ENCODE measurements at regions not wholly inside any gene's neighbourhood (a gene's known extent, or its start where the extent isn't known, plus 50 kb on each side); places are given as distances from the start of the nearest gene placed in this dataset.

DNA sequence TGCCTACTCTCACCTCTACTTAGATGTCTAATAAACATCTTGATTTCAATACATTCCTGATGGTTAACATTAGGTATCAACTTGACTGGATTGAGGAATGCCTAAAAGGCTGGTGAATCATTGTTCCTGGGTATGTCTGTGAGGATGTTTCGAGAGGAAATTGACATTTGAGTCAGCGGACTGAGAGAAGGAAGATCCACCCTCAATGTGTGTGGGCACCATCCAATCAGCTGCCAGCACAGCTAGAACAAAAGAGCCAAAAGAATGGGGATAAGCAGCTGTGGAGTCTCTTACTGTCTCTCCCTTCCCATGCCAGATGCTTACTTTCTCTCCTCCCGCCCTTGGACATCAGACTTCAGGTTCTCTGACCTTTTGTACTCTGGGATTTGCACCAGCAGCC is 128.6 kb upstream of the HS3ST5 start:
- Mint-ChIP-seq H3K27me3 (ENCODE audit: unreplicated experiment) (no peaks in the 10 kb centered on the region), H3K4me1 (ENCODE audit: unreplicated experiment) (peaks cover 21% of the 10 kb centered on the region), H3K36me3 (ENCODE audit: low read depth, unreplicated experiment) (no peaks in the 10 kb centered on the region), H3K4me3 (ENCODE audit: unreplicated experiment) (no peak overlapping the region), H3K9me3 (ENCODE audit: unreplicated experiment) (no peaks in the 10 kb centered on the region), H3K27ac (ENCODE audit: unreplicated experiment) (no peak overlapping the region)
- DNase-seq (ENCODE audit: low spot score): no peak
- TF ChIP-seq, protein P1, sequence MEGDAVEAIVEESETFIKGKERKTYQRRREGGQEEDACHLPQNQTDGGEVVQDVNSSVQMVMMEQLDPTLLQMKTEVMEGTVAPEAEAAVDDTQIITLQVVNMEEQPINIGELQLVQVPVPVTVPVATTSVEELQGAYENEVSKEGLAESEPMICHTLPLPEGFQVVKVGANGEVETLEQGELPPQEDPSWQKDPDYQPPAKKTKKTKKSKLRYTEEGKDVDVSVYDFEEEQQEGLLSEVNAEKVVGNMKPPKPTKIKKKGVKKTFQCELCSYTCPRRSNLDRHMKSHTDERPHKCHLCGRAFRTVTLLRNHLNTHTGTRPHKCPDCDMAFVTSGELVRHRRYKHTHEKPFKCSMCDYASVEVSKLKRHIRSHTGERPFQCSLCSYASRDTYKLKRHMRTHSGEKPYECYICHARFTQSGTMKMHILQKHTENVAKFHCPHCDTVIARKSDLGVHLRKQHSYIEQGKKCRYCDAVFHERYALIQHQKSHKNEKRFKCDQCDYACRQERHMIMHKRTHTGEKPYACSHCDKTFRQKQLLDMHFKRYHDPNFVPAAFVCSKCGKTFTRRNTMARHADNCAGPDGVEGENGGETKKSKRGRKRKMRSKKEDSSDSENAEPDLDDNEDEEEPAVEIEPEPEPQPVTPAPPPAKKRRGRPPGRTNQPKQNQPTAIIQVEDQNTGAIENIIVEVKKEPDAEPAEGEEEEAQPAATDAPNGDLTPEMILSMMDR (IDR thresholded peaks at IDR 0.05; ENCODE audit: unreplicated experiment): no peak

DNA sequence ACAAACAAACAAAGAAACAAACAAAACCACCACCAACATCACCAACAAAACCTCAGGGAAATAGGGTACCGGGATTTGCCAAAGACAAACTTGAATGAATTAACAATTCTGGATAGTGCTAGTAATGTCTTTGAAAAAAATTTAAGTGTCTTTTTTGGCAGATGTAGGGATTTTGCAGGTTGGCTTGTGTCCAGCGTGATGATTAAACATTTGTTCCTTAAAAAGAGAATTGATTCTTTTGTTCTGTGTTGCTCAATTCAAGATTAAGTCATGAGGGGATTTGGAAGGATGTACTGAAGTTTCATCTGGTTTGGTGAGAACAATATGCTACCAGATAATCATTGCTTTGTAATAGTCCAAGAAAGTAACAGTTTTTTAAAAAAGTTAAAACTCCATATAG is 125.1 kb upstream of the HS3ST5 start:
- Mint-ChIP-seq H3K36me3 (ENCODE audit: low read depth, unreplicated experiment) (no peaks in the 10 kb centered on the region), H3K27me3 (ENCODE audit: unreplicated experiment) (peaks cover 1% of the 10 kb centered on the region), H3K4me1 (ENCODE audit: unreplicated experiment) (peaks cover 10% of the 10 kb centered on the region), H3K9me3 (ENCODE audit: unreplicated experiment) (no peaks in the 10 kb centered on the region), H3K27ac (ENCODE audit: unreplicated experiment) (no peak overlapping the region), H3K4me3 (ENCODE audit: unreplicated experiment) (no peak overlapping the region)
- TF ChIP-seq, protein P1 (IDR thresholded peaks at IDR 0.05; ENCODE audit: unreplicated experiment): no peak
- DNase-seq (ENCODE audit: low spot score): no peak

DNA sequence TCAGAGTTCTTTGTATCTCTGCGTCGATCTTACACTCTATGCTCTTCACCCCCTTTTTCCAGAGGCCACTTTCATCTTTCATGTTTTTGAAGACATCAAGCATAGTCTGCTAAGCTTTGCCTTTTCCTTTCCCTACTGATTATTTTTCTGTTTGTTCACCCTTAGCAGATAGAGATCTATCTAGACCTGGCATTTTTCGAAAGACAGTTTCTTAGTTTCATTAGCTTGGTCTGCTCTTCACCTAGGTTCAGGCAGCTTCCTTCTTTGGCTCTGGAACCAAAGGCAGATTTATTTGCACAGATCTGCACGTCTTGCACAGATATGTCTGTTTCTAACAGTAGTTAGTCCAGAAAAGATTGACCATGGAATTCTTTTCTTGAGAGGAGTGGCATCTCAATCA is 122.7 kb upstream of the HS3ST5 start:
- H3K9me3 Mint-ChIP-seq (ENCODE audit: unreplicated experiment): no peaks in the 10 kb centered on the region
- DNase-seq (ENCODE audit: low spot score): no peak
- TF ChIP-seq, protein P1 (IDR thresholded peaks at IDR 0.05; ENCODE audit: unreplicated experiment): no peak
- no peak overlapping the region for H3K4me3 Mint-ChIP-seq (ENCODE audit: unreplicated experiment)
- H3K4me1 Mint-ChIP-seq (ENCODE audit: unreplicated experiment): no peaks in the 10 kb centered on the region
- peaks cover 1% of the 10 kb centered on the region for H3K27me3 Mint-ChIP-seq (ENCODE audit: unreplicated experiment)
- no peaks in the 10 kb centered on the region for H3K36me3 Mint-ChIP-seq (ENCODE audit: low read depth, unreplicated experiment)
- no peak overlapping the region for H3K27ac Mint-ChIP-seq (ENCODE audit: unreplicated experiment)

DNA sequence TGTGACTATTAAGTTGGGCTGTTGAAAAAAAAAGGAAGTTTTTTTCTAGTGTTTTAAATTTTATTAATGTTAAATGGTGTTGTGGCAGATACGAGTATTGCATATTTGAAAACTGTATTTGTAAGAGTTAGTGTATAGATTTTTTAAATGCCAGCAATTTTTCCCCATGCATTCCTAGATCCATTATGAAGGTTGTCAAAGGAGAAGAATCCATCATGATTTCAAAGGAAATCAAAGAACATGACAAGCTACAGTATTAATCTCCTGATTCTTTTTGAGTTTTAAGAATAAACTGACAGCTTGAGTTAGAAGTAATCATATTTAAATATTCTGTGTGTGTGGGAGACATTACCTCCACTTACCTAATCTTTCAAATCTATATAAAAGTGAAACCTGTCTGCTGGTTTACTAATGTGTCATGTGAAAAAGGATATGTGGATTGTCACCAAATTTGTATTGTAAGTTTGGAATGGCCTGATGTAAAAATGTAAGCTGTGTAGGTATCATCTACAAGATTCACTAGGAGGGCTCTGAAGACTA is 111.0 kb upstream of the HS3ST5 start:
- H3K36me3 Mint-ChIP-seq (ENCODE audit: low read depth, unreplicated experiment): no peaks in the 10 kb centered on the region
- H3K27me3 Mint-ChIP-seq (ENCODE audit: unreplicated experiment): no peaks in the 10 kb centered on the region
- no peak overlapping the region for H3K4me3 Mint-ChIP-seq (ENCODE audit: unreplicated experiment)
- H3K9me3 Mint-ChIP-seq (ENCODE audit: unreplicated experiment): no peaks in the 10 kb centered on the region
- no peak overlapping the region for H3K27ac Mint-ChIP-seq (ENCODE audit: unreplicated experiment)
- TF ChIP-seq, protein P1 (IDR thresholded peaks at IDR 0.05; ENCODE audit: unreplicated experiment): no peak
- peaks cover 3% of the 10 kb centered on the region for H3K4me1 Mint-ChIP-seq (ENCODE audit: unreplicated experiment)
- no peak for DNase-seq (ENCODE audit: low spot score)

DNA sequence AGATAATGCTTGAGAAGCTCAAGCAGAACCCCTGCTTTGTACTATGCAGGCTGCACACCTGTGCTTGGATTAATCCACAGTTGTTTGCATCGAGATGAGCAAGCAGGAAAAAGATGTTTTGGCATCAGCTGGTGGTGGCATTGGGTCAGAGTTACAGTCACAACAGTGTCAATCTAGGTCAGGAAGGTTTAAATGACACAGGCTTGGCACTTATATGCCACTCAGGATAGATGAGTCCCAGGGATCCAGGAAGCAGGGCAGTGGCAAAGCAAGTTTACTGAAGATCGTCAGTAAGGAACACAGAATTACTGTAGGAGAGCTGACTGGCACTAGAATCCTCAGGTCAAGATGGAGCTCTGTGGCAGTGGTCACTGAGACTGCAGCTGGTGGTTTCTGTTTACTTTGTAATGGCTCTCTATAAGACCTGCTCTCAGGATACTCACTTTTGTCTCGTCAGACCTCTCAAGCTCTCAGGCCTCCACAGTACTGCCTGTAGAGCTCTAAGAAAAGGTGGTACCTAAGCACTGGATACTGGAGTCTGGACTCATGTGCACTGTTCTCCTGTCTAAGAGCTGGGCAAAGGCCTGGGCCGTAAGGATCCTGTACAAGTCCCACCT is 110.1 kb upstream of the HS3ST5 start:
- Mint-ChIP-seq H3K27me3 (ENCODE audit: unreplicated experiment) (no peaks in the 10 kb centered on the region), H3K4me3 (ENCODE audit: unreplicated experiment) (no peak overlapping the region), H3K36me3 (ENCODE audit: low read depth, unreplicated experiment) (no peaks in the 10 kb centered on the region), H3K9me3 (ENCODE audit: unreplicated experiment) (no peaks in the 10 kb centered on the region), H3K4me1 (ENCODE audit: unreplicated experiment) (peaks cover 3% of the 10 kb centered on the region), H3K27ac (ENCODE audit: unreplicated experiment) (no peak overlapping the region)
- TF ChIP-seq, protein P1 (IDR thresholded peaks at IDR 0.05; ENCODE audit: unreplicated experiment): no peak
- DNase-seq (ENCODE audit: low spot score): no peak

Measured in endothelial cell (in vitro differentiated cells).